Activated gamma-delta T cell treated with Interleukin-2 at 50 U/mL for 16 hours (primary cell): ENCODE measurements at regions not wholly inside any gene's neighbourhood (a gene's known extent, or its start where the extent isn't known, plus 50 kb on each side); places are given as distances from the start of the nearest gene placed in this dataset.

ENCODE experiments used
- DNase-seq: peaks from one replicate; pipeline ENCODE4 v3.0.0-alpha.2; 2020

DNA sequence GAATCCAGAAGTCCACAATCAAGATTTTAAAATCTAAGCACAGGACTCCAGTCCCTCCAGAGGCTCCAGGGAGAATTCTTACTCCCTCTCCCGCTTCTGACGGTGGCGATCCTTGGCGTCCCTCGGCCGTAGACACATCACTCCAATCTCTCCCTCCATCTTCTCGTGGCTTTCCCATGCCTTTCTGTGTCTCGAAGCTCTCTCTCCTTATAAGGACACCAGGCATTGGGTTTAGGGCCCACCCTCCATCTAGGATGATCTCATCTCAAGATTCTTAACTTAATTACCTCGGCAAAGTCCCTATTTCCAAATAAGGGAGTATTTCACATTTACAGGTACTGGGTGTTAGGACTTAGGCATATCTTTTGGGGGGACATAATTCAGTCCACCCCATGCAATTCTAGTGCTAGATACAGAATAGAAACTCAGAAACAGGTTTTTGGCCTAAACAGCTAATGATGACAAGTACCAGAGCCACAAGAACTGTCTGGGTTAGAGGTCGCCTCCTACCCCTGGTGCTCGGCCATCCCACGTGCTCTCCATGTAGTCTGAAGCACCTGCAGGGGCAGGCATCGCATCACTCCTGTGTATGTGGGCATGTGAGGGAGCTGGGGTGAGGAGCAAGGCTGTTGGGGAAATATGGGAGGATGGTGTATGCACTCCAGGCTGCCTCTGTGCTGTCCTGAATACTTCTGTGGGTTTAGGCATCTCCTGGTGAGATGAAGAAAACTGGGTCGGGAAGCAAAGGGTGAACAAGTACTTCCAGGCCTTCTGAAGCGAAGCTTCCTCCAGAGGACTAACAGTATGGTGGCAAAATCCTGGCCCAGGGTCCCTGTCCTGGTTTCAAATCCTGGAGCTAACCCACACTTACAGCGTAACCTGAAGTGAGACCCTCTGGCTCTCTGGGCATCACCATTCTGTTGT is 298.3 kb upstream of the ZMIZ1 start:
- no peak for DNase-seq

DNA sequence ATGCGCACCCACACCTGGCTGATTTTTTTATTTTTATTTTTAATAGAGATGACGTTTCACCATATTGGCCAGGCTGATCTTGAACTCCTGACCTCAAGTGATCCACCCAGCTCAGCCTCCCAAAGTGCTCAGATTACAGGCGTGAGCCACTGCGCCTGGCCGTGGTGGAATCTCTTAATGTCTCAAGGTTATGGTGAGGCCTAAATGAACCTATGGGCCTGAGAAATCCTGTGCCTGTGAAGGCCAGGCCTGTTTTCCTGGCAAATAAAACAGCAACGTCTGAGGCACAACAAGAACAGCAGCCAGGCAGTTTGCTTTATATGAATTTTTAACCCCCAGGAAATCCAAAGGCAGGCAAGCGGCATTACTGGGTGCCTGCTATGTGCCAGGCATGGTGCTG is 297.5 kb upstream of the ZMIZ1 start:
- no peak for DNase-seq

DNA sequence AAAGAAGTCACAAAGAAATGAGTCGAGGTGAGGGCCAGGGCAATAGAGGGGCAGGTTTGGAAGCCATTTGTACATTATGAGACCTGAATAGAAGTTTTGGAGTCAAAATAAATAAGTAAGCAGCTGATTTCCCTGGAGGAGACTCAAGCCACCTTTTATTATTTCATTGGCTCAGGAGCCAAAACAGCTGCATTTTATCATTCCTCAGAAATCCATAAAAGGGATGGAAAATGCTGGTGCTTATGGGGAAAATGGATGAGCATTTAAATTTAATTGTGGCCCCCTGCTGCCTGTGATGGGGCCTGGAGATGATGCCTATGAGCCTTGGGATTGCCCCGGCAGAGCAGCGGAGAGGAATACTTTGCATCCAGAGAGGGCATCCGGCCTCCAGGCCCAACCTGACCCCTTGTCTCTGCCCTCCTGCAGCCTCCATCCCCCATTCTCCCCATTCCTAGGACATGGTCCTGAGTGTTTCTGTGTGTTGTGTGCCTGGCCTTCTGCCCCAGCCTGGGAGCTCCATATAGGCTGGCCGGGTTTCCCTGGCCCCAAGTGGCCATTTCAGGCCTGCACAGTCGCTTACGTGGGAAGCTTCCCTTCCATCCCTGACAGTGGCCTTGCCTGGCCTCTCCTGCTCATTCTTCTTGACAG is 296.8 kb upstream of the ZMIZ1 start:
- no peak for DNase-seq

DNA sequence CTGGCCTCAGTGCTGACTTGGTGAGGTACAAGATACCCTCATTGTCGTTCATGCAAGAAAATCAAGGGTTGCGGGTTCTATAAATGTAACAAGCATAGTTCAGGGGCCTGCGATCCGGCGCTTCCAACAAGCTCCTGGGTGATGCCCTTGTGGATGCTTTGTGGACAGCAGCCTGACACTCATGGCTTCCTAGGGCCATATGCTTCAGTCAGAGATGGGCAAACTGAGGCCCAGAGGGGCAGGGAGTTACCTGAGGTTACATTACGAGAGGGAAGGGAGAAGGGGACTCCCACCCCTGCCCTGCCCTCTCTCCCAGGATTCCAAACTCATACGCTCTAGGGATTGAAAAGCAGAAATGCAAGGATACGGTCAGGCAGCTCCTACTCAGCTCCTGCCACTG is 296.3 kb upstream of the ZMIZ1 start:
- no peak for DNase-seq

DNA sequence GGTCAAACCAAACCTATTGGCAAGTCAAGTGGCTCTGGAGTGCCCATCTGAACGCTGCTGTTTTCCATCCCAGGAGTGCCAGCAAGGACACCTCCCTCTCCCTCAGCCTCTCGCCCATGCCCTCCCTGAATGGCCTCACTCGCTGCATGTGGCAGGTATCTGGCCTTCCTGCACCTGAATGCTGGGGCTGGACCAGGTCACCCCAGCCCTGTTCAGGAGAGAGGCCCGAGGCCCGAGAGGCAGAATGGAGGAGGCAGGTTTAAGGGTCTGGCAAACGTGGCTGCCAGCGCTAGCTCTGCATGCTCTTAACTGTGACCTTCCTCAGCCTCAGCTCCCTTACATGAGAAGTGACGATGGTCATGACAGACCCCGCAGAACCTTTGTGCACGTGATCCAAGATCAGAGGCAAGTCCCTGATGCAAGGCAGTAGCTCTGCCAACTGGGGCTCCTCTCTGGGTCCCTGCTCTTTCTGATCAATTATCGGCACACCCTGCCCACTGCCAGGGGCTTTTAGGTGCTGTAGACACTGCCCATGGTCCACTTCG is 295.7 kb upstream of the ZMIZ1 start:
- DNase-seq = no peak

DNA sequence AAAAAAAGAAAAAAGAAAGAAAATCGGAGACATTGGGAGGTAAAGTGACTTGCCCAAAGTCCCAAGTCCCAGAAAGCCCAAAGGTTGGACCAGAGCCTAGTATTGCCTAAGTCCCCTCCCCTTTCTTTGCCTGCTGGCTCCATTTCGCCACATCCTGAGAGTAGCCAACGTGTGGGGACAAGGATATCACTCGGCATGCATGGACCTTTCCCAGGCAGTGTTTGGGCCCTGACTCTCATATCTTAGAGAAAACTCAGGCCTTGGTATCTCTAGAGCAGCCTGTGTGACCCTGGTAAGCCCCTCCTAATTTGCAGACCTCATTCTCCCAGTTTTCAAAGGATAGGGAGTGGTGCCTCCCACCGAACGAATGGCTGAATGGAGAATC is 294.2 kb upstream of the ZMIZ1 start:
- no peak for DNase-seq

DNA sequence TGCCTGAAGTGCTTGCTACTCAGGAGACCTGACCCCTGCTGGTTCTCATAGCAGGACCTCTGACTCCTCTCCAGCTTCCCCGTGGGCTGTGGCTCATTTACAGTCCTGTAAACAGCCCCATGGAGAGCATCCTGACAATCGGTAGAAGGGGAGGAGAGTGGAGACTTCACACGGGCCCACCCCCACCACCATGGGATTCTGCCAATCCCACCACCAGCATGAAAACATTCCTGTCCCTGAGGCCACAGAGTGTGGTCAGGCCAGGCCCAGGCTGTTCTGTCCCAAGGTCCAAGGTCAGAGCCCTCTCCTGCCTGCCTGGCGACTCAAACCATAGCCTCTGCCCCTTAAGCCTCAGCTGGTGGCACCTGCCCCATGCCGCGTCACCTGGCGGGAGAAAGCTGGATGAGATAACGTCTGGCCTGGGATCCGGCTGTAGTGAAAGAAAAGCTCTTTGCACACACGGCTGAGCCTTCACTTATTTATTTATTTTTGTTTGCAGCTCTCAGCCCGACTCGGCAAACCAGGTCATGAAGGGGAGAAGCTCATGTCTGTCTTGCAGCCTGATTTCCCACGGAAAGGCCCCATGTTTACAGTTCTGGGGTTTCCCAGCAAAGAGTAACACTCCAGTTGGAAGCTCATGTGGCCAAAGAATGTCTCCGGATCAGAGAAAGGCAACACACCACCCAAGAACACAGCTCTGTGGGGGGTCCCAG is 293.6 kb upstream of the ZMIZ1 start:
- no peak for DNase-seq

DNA sequence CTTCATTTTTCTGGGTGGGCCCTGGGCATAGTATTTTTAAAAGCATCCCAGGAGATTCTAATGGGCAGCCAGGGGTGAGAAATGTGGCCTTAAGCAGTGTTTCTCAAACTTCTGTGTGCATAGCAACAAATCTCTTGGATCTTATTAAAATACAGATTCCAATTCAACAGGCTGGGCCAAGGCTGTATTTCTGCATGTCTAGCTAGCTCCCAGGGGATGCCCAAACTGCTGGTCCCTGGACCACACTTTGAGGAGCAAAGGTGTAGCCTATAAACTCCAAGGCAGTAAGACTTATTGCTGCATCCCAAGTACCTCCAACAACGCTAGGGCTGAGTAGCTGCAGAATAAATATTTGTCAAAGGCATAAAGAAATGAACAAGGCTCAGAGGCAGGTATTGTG is 292.9 kb upstream of the ZMIZ1 start:
- no peak for DNase-seq

DNA sequence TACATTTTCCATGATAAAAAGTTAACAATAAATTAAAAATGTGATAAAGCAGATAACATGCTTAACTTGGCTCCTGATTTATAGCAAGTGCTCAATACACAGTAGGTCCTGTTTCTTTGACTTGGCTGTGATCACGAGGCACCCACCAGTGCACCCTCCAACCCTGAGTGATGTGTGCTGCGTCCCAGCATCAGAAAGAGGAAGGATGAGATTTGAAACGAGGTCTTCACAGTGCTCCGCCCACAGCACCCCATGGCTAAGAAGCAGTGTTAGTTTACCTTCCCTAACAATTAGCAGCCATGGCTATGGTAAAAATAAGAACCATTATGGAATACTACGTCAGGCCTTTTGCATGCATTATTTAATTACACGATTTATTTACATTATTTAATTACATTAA is 292.0 kb upstream of the ZMIZ1 start:
- DNase-seq = no peak

DNA sequence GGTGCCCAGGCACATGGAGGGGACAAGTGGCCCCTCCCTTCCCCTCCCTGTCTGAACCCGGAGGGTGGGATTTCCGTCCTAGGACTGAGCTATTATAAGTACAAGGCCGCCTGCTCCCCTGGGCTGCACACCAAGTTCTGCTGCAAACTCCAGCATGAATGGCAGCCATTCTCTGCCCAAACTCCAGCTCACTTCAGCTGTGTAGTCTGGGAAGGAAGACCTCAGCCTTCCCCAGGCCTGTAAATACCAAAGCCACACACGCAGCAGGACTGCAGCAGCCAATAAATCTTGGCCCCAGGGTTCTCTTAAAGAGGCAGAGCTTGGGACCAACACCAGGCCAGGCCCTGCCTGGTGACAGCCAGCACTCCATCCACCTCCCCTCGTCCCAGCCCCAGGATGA is 291.3 kb upstream of the ZMIZ1 start:
- DNase-seq = no peak

DNA sequence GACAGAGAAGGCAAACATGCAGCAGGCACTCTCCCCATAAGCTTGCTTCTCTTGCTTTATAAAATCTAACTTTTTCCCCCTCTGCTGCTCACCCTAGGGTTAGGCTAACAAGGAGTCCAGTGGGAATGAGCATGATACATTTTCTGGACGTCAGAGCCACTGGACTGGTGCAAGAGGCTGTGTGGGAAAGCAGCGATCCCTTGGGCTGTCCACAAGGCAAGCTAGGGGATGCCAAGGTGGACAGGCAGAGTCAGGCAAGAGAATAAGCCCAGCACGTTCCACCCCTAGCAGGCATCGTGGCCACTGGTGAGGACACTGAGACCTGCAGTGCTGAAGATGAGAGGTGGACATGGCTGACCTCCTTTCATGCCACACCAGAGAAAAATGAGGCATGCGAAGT is 290.9 kb upstream of the ZMIZ1 start:
- no peak for DNase-seq

DNA sequence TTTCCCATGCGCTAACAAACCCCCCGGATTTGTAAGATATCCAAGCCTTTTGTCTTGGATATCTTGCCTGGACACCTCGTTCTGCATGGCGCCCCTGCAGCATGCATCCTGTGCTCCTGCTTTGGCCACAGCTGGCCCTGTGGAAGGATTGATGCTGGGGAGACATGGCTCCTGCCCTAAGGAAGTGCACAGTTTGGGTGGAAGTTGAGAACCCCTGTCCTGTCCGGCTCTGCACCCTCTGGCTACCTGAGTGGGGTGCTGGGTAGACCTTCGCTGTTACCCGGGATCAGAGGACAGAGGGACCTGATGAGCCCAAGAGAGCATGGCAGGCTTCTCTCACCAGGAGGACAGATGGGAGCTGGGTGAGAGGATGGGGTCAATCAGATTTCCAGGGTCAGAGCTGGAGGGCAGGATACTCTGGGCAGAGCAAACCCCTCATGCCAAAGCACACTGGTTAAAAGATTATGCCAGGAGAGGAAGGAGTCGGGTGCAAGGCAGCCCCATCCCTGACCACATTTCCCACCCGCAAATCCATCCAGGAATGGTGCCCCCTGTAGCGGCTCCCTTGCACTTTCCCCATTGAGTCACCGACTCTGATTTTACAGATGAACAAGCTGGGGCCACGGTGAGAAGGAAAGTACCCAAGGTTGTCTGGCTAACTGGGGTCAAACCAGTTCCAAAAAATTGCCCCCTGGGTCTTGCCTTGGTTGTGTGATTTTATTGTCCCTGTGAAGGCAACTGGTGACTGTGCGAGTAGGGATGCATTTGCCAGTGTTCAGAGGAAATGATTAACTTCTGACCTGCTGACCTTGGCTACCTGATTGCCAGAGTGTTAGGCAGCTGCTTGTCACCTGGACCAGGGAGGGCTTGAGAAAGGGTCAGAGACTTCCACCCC is 290.1 kb upstream of the ZMIZ1 start:
- no peak for DNase-seq

DNA sequence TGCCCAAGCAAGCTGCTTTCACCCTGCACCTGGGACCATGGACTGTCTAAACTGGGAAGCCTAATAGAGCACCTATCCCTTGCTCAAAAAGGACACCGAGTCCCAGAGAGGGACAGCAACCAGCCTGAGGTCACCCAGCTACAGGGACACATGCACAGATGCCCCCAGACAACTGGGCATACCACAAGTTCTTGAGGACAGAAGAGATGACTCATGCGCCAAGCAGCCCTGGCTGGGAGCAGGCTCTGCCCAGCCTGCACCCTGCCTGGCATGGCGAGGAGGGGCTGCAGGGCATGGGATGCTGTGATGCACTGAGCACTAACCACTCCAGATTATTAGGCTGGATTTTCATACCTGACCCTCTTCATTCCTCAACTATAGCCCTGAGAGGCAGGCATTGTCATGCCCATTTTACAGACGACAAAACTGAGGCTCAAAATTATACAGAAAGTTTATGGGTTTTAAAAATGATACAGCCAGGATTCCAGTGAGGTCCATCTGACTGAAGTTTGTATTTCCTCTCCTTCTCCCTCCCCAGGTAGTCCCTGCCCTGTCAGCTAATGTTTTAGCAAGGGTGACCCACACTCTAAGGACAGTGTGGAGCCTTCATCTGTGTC is 289.3 kb upstream of the ZMIZ1 start:
- no peak for DNase-seq

DNA sequence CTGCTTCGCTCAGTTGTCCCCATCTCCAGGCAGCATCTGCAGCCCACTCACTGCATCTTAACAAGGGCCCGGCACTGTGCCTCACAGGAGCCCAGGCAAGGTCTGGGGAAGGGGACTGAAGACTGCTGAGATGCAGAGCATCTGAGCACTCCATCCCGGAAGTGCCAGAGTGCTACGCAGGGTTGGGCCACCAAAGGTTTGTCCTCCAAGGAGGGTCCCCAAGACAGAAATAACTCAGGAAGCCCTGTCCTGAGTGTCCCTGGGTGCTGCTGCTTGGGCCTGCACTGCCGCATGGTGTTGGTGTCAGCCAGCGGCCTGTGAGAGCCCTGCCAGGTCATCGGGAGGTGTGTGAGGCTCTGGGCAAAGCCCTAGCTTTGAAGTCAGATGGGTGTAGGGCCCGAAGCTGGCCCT is 288.2 kb upstream of the ZMIZ1 start:
- DNase-seq = no peak

DNA sequence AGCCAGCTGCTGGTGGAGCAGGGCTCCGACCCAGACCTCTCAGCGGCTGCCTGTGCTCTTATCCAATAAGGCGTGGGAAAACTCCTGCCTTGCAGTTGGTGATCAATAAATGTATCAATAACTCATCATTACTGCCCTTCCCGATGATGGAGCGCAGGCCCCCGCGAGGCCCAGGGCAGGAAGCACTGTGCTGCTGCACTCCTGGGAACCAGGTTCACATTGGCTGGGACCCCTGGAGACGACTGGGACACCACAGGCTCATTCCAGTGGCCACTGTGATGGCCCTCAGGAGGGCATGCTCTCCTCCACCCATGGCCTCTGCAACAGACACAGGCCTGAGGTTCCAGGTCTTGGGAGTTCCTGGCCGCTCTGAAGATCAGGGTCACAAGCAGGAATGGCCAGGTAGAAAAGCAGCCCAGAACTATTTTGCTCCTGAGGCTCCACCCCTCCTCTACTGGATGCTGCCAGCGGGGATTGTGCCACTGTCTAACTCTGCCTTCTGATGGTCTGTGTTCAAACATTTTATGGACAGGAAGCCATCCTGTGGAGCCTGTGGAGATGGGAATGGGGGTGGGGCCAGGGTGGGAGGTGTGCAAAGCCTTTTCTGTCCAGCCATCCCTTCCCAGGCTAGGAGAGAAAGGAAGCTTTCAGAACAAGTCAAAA is 287.4 kb upstream of the ZMIZ1 start:
- no peak for DNase-seq

DNA sequence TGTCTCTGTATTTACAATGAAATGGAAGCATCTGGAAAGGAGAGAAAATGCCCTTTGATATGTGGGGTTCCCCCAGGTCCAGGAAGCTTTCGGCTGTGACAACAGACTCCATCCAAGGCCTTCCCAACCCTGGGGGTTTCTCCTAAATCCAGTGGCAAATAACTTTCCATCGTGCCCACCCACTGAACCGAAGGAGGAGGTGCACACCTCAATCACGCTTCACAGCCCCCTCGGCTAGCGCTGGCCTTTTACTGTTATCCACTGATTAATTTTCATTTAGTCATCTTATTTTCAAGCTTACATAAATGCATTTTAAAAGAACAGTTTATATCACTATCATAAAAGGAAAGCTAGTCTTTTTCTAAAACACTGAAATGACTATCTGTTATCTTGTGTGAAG is 286.8 kb upstream of the ZMIZ1 start:
- DNase-seq = no peak

DNA sequence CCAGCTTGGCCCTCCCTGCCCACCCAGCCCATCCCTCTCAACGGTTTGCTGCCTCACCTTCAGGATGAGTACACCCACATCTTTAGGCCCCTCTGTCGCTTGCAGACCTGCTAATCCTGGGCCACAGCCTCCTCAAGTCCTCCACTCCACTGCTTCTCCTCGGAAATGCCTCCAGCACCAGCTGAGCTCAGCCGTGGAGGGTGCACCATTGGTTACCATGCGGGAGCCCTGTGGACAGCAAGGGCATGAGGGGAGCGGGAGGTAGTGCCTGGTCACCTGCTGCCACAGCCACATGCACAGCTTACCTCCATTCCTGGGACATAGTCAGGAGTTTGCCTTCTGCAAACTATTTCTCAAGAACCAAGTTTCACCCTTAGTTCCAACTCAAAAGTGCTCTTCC is 286.3 kb upstream of the ZMIZ1 start:
- DNase-seq = no peak

DNA sequence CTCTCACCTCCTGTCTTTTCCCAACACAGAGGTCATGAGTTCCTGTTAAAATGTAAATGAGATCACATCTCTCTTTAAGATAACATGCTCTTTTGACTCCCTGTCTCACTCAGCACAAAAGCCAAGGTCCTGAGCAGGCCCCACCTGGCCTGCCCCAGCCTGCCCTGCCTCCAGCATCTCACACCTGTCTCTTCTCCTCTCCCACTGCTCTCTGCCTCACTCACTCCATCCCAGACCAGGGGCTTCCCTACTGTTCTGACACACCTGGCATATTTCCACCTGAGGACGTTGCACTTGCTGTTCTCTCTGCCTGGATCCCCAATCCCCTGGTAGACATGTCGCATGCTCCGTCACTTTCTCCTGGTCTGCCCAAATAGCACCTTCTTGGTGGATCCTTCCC is 285.0 kb upstream of the ZMIZ1 start:
- no peak for DNase-seq

DNA sequence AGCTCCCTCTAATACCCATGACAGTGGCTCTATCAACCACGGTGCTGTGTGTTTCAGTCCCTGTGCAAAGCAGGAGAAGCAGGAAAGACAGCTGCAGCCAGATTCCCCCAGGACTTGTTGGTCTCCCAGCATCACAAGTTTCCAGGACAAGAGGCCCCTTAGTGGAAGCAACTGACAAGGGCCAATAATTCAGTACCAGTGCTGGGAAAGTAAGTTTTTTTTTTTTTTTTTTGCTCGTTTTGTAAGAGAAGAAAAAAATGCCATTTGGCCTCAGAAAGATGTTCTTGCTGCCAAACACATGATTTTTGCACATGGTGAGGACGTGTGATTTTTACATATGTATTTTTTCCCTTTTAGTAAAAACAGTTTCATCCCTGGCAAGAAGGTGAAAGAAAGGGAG is 284.2 kb upstream of the ZMIZ1 start:
- DNase-seq = no peak

DNA sequence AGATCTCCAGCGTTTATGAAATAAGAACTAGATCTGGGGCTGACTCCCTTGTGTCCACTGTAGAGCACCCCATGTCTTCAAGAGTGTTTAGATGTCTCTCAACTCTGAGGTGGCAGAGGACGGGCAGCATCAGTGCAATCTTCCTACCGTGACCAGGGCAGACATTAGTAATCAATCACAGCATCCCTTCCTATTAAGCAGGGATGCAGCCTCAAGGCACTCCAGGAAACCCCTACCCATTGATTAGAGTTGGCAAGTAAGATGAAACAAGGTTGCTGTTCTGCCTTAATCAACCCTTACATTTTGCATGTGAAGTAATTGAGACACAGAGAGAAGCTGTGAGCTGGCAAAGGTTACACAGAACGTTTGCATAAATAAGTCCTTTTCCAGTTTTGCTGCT is 283.7 kb upstream of the ZMIZ1 start:
- no peak for DNase-seq

DNA sequence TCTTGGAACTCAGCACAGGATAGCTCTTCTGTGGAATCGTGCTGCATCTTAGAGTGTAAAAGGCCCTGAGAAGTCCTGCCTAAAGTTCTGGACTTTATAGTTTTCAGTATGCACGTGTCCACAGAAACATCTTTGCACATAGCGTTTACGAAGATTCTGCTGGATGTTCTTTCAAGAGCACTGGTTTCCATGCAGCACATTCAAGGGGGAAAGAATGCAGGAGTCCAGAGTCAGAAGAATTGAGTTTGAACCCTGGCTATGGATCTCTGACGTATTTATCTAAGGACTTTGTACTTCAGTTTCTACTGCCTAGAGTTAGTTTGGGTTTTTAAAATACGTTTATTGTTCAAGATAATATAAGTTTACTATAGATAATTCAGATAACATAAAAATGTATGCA is 282.8 kb upstream of the ZMIZ1 start:
- DNase-seq = no peak

DNA sequence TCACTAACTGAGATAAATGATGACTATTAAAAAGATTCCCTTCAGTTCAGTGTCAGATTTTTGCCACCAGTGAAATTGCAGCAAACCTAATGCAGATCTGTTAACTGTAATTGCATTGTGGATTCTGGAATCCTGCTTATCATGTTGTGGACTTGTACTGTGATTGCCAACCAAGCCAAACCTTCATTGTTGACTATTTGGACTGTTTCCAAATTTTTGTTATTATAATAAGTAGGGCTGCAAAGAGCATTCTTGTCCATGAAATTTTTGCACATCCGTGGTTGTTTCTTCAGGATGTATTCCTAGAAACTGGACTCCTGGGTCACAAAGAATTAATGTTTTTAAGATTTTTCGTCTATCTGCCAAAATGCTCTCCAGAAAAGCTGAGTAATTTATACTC is 281.6 kb upstream of the ZMIZ1 start:
- no peak for DNase-seq
